DND-41 (cell line): ENCODE measurements at regions not wholly inside any gene's neighbourhood (a gene's known extent, or its start where the extent isn't known, plus 50 kb on each side); places are given as distances from the start of the nearest gene placed in this dataset.

ENCODE experiments used
- CTCF ChIP-seq: IDR thresholded peaks from 2 replicates; pipeline ENCODE4 v1.5.1; 2012; ENCODE audit warnings: borderline replicate concordance, low read length, moderate library complexity, mild to moderate bottlenecking; ENCODE audit not compliant: poor library complexity, severe bottlenecking; ENCODE audit errors: extremely low read depth
- EZH2 ChIP-seq: IDR thresholded peaks from 3 replicates; pipeline ENCODE4 v1.6.1; 2012; ENCODE audit warnings: borderline replicate concordance, low read depth, mild to moderate bottlenecking, moderate library complexity, low read length, inconsistent platforms; ENCODE audit not compliant: severe bottlenecking

DNA sequence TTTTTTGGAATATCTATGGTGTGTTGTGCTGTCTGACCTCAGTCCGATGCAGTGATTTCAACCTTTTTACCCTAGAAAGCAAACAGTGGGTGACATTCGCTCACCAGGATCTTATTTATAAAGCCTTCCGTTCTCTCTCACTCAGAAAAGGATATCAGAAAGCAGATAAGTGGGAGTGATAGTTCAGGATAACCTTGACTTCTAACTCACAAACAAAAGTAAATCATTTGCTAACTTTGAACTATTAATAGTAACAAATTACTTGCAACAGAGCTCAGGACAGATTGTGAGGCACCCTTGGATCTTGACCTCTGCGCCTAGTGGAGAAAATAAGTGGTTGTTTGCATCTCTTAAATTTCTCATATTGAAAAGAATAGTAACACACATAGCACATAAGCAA lies 637.1 kb upstream of the CITED2 start:
- no peak for TF ChIP-seq CTCF
- no peak for TF ChIP-seq EZH2
